ENCODE measurements at regions not wholly inside any gene's neighbourhood (a gene's known extent, or its start where the extent isn't known, plus 50 kb on each side); places are given as distances from the start of the nearest gene placed in this dataset.

DNA sequence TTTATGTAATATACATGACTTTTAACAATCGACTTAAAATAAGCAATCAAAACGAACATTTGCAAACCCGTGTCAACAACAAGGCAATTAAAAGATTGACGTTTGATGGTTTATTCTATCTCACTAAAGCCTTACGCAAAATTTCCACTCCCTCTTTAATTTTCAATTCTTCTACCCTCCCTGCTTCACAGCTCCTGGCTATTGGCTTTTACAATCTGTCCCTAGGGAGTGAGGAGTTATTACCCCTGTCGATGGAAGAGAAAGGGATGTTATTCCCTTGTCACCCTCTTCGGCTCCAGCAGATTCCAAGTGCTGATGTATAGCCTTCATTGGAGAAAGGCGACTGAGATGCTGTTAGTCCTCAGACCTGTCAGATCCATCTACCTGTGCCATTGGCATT, 161.3 kb downstream of the ZNF281 start:
- DNase-seq: no peak

DNA sequence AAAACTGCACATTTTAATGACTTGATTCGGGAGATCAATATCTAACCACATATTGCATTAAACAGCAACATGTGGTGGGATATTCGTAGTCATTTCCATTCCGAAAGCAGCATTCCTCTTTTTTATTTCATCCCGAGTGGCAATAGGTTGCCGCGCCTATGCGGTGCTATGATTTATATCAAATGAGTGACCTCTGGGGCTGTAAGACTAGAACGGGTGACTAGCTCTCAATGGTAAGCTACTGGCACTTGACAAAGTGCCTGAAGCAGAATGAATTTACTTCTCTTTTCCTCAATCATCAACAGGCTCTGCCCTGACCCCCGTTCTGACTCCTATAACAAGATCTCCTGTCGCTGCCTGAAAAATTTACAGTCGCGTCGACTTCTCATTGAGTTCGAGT, 162.3 kb downstream of the ZNF281 start:
- no peak for DNase-seq

DNA sequence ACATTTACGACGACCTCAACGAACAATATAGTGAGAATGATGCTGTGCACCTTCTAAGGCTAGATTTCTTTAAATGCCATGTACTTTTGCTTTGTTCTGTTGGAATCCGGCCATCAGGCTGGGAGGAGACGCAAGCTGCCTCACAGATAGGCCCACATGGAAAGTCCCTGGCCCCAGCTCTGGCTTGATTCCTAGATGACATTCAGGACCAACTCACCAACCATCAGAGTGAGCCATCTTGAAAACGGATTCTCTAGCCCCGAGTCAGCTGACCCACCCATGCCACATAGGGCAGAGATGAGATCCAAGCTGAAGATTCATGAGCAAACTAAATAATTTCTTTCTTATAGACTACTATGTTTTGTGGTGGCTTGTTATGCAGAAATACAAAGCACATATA, 164.4 kb downstream of the ZNF281 start:
- no peak for DNase-seq

DNA sequence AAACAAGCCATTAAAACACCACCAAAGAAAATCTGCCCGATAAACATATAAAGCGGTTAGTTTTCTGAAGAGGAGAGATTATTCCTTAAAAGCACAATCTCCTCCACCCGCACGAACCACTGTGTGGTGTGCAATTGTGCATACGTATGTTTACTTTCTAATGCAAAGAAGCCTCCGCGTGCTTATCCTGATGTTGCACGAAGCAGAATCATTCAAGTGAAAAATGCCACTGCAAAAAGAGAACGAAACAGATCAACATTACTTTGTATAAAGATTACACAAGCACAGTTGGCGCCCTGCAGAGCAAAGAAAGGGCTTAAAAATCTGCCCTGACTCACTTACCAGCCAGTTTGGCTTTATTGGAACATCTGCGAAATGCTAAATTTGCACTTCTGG, 166.8 kb downstream of the ZNF281 start:
- no peak for DNase-seq

DNA sequence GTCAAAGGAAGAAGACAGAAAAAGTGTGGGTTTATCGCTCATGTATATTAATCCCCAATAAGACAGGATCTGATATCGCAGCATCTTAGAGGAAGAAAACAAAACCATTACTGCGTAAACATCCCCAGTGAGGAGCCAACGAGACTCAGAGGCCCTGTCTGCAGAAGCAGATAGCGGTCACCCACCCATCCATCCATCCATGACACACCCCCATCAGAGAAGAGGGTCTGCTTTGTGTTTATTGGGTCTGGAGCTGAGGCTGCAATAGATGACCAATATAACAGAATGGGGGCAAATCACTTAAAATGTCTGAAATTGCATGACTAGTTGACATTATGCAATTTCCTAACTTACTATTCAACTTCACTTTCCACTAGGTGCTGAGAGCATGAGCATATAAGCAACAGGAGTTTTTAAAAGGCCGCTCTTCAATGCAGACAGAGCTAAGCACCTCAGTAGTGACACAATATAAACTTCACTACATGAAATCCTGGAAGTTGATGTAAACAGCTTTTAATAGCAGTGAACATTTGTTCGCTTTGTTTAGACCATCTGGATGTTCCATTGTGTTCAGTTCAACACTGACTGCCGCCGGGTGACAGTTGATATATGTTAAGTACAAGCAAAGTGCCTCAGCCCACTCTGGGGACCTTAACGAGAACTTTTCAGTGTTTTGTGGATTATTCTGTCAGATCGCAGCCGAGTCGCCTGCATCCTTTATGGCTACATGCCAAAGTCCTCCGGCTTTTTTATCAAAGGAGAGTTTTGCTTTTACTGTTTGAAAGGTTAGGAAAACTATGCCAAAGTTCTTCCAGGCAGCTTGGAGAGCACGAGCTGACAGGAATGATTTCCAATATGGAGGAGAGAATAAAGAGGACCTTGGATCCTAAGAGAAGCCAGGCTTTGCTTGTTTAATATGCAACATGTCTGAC, 167.5 kb downstream of the ZNF281 start:
- DNase-seq: no peak

DNA sequence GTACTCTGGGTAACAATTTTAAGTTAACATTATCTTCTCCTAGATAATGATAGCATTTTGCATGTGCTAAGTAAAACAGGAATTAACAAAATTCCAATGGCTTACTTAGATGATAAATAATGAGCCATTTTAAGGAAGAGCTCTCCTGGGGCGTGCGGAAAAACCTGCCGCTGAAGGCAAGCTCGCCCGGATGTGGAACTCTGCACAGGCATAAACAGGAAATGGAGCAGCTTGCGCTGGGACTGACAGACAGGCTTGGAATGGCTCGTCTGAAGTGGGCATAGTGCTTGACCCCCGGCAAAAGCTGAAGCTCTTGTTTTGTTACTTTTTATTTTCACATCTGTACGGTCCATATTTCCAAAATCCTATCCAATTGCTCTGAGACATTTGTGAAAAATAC, 169.2 kb downstream of the ZNF281 start:
- no peak for DNase-seq

DNA sequence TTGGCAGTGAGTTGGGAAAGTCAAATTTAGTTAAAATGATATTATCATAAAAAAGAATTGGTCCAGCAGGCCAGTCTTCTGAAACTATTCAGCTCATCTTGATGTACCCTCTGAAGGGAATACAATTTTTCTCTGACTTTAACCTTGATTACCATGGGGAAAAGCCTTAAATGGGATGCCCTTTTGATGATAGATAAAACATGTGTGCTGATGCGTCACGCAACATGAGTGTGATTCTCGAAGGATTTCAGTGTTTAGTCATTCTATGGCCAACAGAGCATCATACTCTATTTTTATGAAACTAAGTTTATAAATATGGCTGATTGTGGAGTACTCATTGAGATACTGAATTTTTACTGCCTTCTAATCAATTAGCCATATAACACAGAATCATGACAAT, 171.5 kb downstream of the ZNF281 start:
- no peak for DNase-seq

DNA sequence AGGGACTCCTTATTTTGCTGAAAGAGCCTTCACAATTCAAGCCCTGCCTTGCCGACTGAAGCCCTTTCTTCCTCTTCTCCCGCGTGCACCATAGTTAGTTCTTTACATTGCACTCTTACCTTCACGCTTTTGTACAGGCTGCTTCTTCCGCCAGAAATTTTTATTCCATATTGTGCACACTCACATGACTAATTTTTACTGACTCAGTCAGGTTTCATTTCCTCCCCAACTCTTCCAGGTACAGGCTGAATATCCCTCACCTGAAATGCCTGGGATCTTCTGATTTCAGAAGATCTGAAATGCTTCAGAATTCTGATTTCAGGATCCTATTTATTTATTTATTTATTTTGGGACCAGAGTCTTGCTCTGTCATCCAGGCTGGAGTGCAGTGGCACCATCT, 172.8 kb downstream of the ZNF281 start:
- no peak for DNase-seq

DNA sequence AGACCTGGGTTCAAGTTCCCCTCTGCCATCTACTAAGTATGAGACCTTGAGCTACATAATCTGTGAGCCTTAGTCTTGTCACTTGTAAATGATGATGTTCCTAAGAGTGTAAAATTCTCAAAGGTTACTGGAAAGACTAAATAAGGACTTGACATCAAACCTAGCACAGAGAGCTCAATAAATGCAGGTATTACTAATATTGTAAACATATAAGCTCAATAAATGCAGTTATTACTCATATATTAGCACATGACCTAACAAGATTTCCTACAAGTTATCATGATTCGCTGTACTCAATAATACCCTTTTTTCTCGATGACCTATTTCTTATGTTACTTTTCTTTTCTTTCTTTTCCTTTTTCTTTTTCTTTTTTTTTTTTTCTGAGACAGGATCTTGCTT, 174.9 kb downstream of the ZNF281 start:
- no peak for DNase-seq

DNA sequence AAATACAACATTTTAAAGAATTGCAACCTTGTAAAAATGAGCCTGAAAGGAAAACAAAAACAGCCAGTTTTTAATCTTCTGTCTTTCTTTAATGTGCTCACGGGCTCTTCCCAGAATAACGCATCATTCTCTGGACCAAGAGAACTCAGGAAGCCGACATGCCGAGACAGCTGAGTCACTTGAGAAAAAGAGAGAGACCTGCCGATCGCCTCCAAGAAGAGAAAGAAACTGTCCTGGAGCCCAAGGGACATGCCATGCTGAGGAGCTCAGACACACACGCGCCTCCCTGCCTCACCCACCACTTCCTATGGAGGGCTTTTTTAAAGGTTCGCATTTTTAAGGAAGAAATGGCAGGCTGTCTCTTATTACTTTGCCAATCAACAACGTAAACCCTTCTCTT, 176.4 kb downstream of the ZNF281 start:
- DNase-seq: no peak

DNA sequence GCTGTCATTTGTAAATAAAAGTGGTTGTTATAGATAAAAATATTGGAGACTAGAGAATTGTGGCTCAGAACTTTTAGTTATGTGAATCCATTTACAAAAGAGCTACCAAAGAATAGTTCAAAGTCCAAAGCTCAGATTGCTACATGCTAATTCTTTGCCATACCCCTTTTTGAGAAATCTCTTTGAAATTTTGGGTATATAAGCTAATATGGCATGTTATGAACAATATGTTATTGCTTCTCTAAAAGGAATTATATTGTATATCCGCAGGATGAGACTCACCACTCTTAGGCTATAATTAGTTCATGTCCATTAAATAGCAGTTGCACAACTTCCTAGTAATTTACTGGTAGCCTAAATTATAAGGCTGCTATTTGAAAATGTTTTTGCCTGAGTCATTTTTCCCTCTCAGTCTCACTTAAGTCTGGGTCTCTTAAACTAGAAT, 178.0 kb downstream of the ZNF281 start:
- no peak for DNase-seq

DNA sequence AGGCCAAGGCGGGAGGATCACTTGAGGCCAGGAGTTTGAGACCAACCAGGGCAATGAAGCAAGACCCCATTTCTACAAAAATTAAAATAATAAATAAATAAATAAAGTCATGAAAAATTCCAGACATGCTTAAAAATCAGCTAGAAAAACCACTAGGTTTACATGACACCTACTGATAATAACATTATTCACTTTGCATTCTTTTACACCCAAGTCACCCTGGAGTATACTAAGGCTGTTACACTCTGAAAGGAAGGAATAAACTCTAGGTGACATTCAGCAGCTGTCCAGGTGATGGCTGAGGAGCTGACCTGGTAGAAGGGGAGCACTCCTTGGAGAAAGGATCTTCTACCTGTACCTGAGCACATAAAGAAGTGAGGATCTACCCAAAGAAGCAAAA, 179.2 kb downstream of the ZNF281 start:
- no peak for DNase-seq

DNA sequence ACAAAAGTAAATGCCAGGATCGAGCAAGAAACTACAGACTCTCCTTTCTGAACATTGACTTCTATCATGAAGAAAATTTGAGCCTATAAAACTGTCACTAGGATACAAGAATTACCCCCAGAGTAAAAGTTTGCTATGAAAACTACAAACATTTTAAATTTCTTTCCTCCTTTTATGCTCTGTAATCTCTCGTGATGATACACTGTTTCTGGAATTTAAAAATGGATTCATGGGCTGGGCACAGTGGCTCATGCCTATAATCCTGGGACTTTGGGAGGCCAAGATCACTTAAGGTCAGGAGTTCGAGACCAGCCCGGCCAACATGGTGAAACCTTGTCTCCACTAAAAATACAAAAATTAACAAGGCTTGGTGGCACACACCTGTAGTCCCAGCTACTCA, 181.3 kb downstream of the ZNF281 start:
- no peak for DNase-seq

DNA sequence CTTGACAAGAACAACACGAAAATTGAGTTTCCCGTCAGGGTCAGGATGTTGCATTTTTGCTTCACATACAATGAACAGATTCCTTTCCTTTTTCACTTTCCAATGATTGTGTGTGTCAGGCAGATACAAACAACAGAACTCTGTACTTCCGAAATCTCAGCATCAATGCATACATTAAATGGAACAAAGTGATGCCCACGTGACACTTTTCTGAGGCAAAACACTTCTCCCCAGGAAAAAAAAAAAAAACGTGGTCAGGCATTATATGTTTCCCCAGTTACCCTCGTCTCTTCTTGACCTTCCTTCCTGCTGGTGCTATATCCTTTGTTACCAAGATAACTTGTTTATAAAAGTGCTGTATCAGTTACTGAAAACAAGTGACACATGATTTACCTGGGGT, 181.8 kb downstream of the ZNF281 start:
- no peak for DNase-seq

All from effector CD4-positive, alpha-beta T cell (primary cell).